CD4-positive, alpha-beta T cell (primary cell): ENCODE measurements at regions not wholly inside any gene's neighbourhood (a gene's known extent, or its start where the extent isn't known, plus 50 kb on each side); places are given as distances from the start of the nearest gene placed in this dataset.

Experiments
- ATAC-seq: fragments of 200-7000 bp; cut with Tn5 transposase; one replicate; pipeline ENCODE4 v1.10.0; 2022; ENCODE audit warnings: mild to moderate bottlenecking; ENCODE audit not compliant: poor library complexity
- CTCF ChIA-PET: fragments of 350-600 bp; sonication (Branson Sonifier 250); formaldehyde crosslinking; loops from one replicate; lab custom pipeline; 2021; ENCODE audit warnings: antibody characterized with exemption, inconsistent platforms; lab: Charles Lee
- POLR2A ChIA-PET: fragments of 350-600 bp; sonication (Branson Sonifier 250); formaldehyde crosslinking; loops from one replicate; lab custom pipeline; 2021; ENCODE audit warnings: antibody characterized with exemption, inconsistent platforms; lab: Charles Lee
- DNase-seq, 14 experiments: peaks; one replicate each; pipeline ENCODE4 v3.0.0-alpha.2; 2013 to 2020; ENCODE audit warnings: mixed read lengths in 2 of 14
- H3K27ac ChIP-seq, 2 donors: one replicate each; pipeline versions ENCODE4 v1.5.1 to v1.7.0; 2013; ENCODE audit warnings: low read length in 2 of 2, low read depth in 1 of 2, mild to moderate bottlenecking in 1 of 2
- H3K27me3 ChIP-seq, 2 experiments: 1 replicate in 1 of 2; 2 replicates in 1 of 2; pipeline versions ENCODE4 v1.6.1 to v1.7.0; 2013; ENCODE audit warnings: low read length in 2 of 2, control low read depth in 1 of 2, mild to moderate bottlenecking in 1 of 2, moderate library complexity in 1 of 2; ENCODE audit not compliant: insufficient read depth in 2 of 2, control insufficient read depth in 1 of 2
- H3K36me3 ChIP-seq: one replicate; pipeline ENCODE4 v1.6.1; 2013; ENCODE audit warnings: low read length, control low read depth; ENCODE audit not compliant: insufficient read depth
- H3K4me1 ChIP-seq: one replicate; pipeline ENCODE4 v1.6.1; 2013; ENCODE audit warnings: low read length, control low read depth; ENCODE audit not compliant: insufficient read depth
- H3K4me3 ChIP-seq: one replicate; pipeline ENCODE4 v1.5.1; 2013; ENCODE audit warnings: mild to moderate bottlenecking, low read length, moderate library complexity
- H3K9me3 ChIP-seq, 2 experiments: 1 replicate in 1 of 2; 2 replicates in 1 of 2; pipeline versions ENCODE4 v1.6.1 to v1.7.0; 2013; ENCODE audit warnings: low read length in 2 of 2, mild to moderate bottlenecking in 2 of 2, control low read depth in 1 of 2, moderate library complexity in 1 of 2; ENCODE audit not compliant: control insufficient read depth in 1 of 2, insufficient read depth in 1 of 2
- H3K27ac Mint-ChIP-seq: one replicate; pipeline ENCODE4 v1.8.0; 2020; ENCODE audit warnings: mixed read lengths
- H3K27me3 Mint-ChIP-seq: one replicate; pipeline ENCODE4 v1.8.0; 2021; ENCODE audit warnings: mixed read lengths
- H3K36me3 Mint-ChIP-seq: one replicate; pipeline ENCODE4 v1.8.0; 2021; ENCODE audit warnings: low read depth, mixed read lengths
- H3K4me1 Mint-ChIP-seq: one replicate; pipeline ENCODE4 v1.8.0; 2021; ENCODE audit warnings: low read depth, mixed read lengths
- H3K4me3 Mint-ChIP-seq: one replicate; pipeline ENCODE4 v1.8.0; 2020; ENCODE audit warnings: mild to moderate bottlenecking, mixed read lengths
- H3K9me3 Mint-ChIP-seq: one replicate; pipeline ENCODE4 v1.8.0; 2020; ENCODE audit warnings: mixed read lengths
- CTCF ChIP-seq: fragments of 200-600 bp; IDR thresholded peaks from one replicate; pipeline ENCODE4 v1.8.0; 2022; ENCODE audit warnings: antibody characterized with exemption, mild to moderate bottlenecking
- intact Hi-C, 2 experiments: fragments of 100-400 bp; cut with DNase I in 1 of 2; cut with micrococcal nuclease in 1 of 2; formaldehyde crosslinking; loops; one replicate each; pipeline versions ENCODE4 v1.15.1 to v1.9.0; 2023 to 2025; cut with DNase I, micrococcal nuclease

GRCh38 chr3:15969874-15970640 lies 172.3 kb upstream of the ANKRD28 start:
- no peak for TF ChIP-seq CTCF
- no peaks in the 10 kb centered on the region for H3K4me1 ChIP-seq
- DNase-seq (no peak), ATAC-seq (no peak)
- CTCF ChIA-PET: no interaction called here
- Mint-ChIP-seq H3K4me3 (no peak overlapping the region), H3K27me3 (no peaks in the 10 kb centered on the region), H3K4me1 (no peaks in the 10 kb centered on the region), H3K36me3 (no peaks in the 10 kb centered on the region), H3K9me3 (no peaks in the 10 kb centered on the region), H3K27ac (no peak overlapping the region)
- H3K9me3 ChIP-seq: no peaks in the 10 kb centered on the region
- H3K4me3 ChIP-seq: no peak overlapping the region
- POLR2A ChIA-PET: no interaction called here
- intact Hi-C loops: no loop called here
- no peak overlapping the region for H3K27ac ChIP-seq
- peaks cover 0 to 3% of the 10 kb centered on the region in 2 experiments for H3K27me3 ChIP-seq
- no peaks in the 10 kb centered on the region for H3K36me3 ChIP-seq

GRCh38 chr3:15973414-15973813 lies 175.6 kb upstream of the ANKRD28 start:
- intact Hi-C loops: no loop called here
- CTCF ChIA-PET: no interaction called here
- DNase-seq: no peak
- no peak for TF ChIP-seq CTCF
- Histone ChIP-seq H3K27ac (no peak overlapping the region), H3K9me3 (no peaks in the 10 kb centered on the region), H3K4me1 (no peaks in the 10 kb centered on the region), H3K4me3 (no peak overlapping the region), H3K36me3 (no peaks in the 10 kb centered on the region), H3K27me3 (peaks cover 0 to 3% of the 10 kb centered on the region in 2 experiments)
- POLR2A ChIA-PET: no interaction called here
- Mint-ChIP-seq H3K4me3 (no peak overlapping the region), H3K27ac (no peak overlapping the region), H3K36me3 (no peaks in the 10 kb centered on the region), H3K4me1 (no peaks in the 10 kb centered on the region), H3K27me3 (no peaks in the 10 kb centered on the region), H3K9me3 (no peaks in the 10 kb centered on the region)
- ATAC-seq: no peak

- no peaks in the 10 kb centered on the region for H3K27me3 Mint-ChIP-seq
- H3K4me3 ChIP-seq: no peak overlapping the region
Measured at GRCh38 chr3:15973940-15974339, 176.2 kb upstream of the ANKRD28 start.

More at GRCh38 chr3:15973940-15974339, 176.2 kb upstream of the ANKRD28 start:
- DNase-seq (no peak), ATAC-seq (no peak)
- no peak overlapping the region for H3K27ac Mint-ChIP-seq
- H3K36me3 ChIP-seq: no peaks in the 10 kb centered on the region
- H3K4me1 ChIP-seq: no peaks in the 10 kb centered on the region
- H3K4me3 Mint-ChIP-seq: no peak overlapping the region
- H3K36me3 Mint-ChIP-seq: no peaks in the 10 kb centered on the region
- H3K27ac ChIP-seq: no peak overlapping the region
- ChIA-PET CTCF (no interaction called here), POLR2A (no interaction called here)
- no peak for TF ChIP-seq CTCF
- no peaks in the 10 kb centered on the region for H3K9me3 ChIP-seq
- peaks cover 0 to 3% of the 10 kb centered on the region in 2 experiments for H3K27me3 ChIP-seq
- H3K4me1 Mint-ChIP-seq: no peaks in the 10 kb centered on the region
- intact Hi-C loops: no loop called here
- no peaks in the 10 kb centered on the region for H3K9me3 Mint-ChIP-seq
